HG03354 (cell line): ENCODE measurements at regions not wholly inside any gene's neighbourhood (a gene's known extent, or its start where the extent isn't known, plus 50 kb on each side); places are given as distances from the start of the nearest gene placed in this dataset.
"Not testable (repeated sequence)": the region's sequence is repeated elsewhere in the genome, so short reads cannot be mapped to it uniquely, and the experiment has no call there.

Experiments used
- ATAC-seq: cut with Tn5 transposase; IDR thresholded peaks from one replicate; pipeline ENCODE4 v1.9.1; 2021; ENCODE audit warnings: mild to moderate bottlenecking; ENCODE audit not compliant: unreplicated experiment, poor library complexity, severe bottlenecking

GRCh38 chr15:93980261-93980911 is 251.0 kb upstream of the MCTP2 start:
- ATAC-seq, result no peak

GRCh38 chr15:93974804-93975481 is 256.4 kb upstream of the MCTP2 start:
- ATAC-seq, result no peak

GRCh38 chr15:93973287-93973686 is 258.1 kb upstream of the MCTP2 start:
- no peak for ATAC-seq

GRCh38 chr15:93968773-93969172 is 262.6 kb upstream of the MCTP2 start:
- no peak for ATAC-seq

GRCh38 chr15:93965304-93965908 is 266.0 kb upstream of the MCTP2 start:
- ATAC-seq, result no peak

GRCh38 chr15:93954985-93955571 is 276.3 kb upstream of the MCTP2 start:
- no peak for ATAC-seq

GRCh38 chr15:93948726-93949125 is 282.6 kb upstream of the MCTP2 start:
- ATAC-seq, result no peak

- no peak for ATAC-seq
Observed at GRCh38 chr15:93943586-93943985, 287.8 kb upstream of the MCTP2 start.

- no peak for ATAC-seq
Observed at GRCh38 chr15:93942269-93942694, 289.1 kb upstream of the MCTP2 start.

GRCh38 chr15:93941697-93942096 is 289.7 kb upstream of the MCTP2 start:
- no peak for ATAC-seq

- no peak for ATAC-seq
Observed at GRCh38 chr15:93940226-93940625, 291.1 kb upstream of the MCTP2 start.

GRCh38 chr15:93932164-93932776 is 299.1 kb upstream of the MCTP2 start:
- ATAC-seq, result peak; percentile 91

- no peak for ATAC-seq
Observed at GRCh38 chr15:93929375-93930094, 301.8 kb upstream of the MCTP2 start.

- no peak for ATAC-seq
Observed at GRCh38 chr15:93920204-93920603, 311.2 kb upstream of the MCTP2 start.

- not testable (repeated sequence) for ATAC-seq
Observed at GRCh38 chr15:93918801-93919200, 312.6 kb upstream of the MCTP2 start.

- no peak for ATAC-seq
Observed at GRCh38 chr15:93917181-93917580, 314.2 kb upstream of the MCTP2 start.

GRCh38 chr15:93913871-93914270 is 317.5 kb upstream of the MCTP2 start:
- ATAC-seq, result no peak

GRCh38 chr15:93913310-93913709 is 318.1 kb upstream of the MCTP2 start:
- ATAC-seq, result no peak

- no peak for ATAC-seq
Observed at GRCh38 chr15:93900476-93901400, 330.6 kb upstream of the MCTP2 start.
